ENCODE measurements at regions not wholly inside any gene's neighbourhood (a gene's known extent, or its start where the extent isn't known, plus 50 kb on each side); places are given as distances from the start of the nearest gene placed in this dataset.

DNA sequence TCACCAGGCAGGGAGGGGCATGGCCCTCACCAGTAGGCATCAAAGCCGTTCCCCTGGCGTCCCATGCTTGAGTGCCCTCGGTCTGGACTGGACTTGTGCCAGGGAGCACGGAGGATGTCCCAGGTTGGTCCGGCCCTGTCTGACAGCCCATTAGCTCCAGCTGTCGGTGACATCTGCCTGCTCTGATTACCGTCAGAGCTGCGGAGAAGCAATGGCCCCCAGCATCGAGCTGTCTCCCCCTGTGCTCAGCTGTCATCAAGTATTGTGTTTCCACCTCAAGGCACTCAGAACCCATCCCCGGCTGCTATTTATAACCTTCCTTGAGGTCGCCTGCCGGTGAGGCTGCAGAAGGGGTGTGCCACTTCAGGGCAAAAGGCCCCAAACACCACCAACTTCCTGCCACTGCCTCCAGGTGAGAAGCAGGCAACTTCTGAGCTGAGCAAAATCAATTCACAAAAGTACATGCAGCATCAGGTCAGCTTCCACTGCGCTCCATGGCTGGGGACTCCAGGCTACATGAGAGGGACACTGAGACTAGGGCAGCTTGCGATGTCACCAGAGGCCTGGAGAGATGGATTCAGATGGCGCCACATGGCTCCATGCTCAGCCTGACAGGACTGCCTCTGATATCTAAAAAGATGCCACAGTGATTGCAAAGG is 142.7 kb downstream of the C5orf15 start:
- Histone ChIP-seq H3K9me3 (ENCODE audit: low read depth, low read length, poor library complexity, severe bottlenecking) (no peaks in the 10 kb centered on the region), H3K27me3 (replicated peaks; ENCODE audit: insufficient read depth, low read depth, low read length, poor library complexity) (no peaks in the 10 kb centered on the region), H3K27ac (ENCODE audit: low read depth, low read length, poor library complexity, severe bottlenecking) (no peak overlapping the region), H3K4me1 (ENCODE audit: insufficient read depth, low read length, poor library complexity, severe bottlenecking) (no peaks in the 10 kb centered on the region), H3K4me3 (ENCODE audit: low read depth, low read length, poor library complexity, severe bottlenecking) (no peak overlapping the region), H3K36me3 (ENCODE audit: insufficient read depth, low read length, poor library complexity, severe bottlenecking) (no peaks in the 10 kb centered on the region)
- ChIA-PET CTCF (no interaction called here), POLR2A (ENCODE audit: low non-redundant PET) (no interaction called here)
- no peak for DNase-seq (ENCODE audit: low spot score)
- intact Hi-C loops (cut with micrococcal nuclease; ENCODE audit: unreplicated experiment): no loop called here
- TF ChIP-seq EZH2 (IDR thresholded peaks at IDR 0.05; ENCODE audit: borderline replicate concordance, low read depth, low read length, poor library complexity, severe bottlenecking): no peak
- TF ChIP-seq, protein P1, sequence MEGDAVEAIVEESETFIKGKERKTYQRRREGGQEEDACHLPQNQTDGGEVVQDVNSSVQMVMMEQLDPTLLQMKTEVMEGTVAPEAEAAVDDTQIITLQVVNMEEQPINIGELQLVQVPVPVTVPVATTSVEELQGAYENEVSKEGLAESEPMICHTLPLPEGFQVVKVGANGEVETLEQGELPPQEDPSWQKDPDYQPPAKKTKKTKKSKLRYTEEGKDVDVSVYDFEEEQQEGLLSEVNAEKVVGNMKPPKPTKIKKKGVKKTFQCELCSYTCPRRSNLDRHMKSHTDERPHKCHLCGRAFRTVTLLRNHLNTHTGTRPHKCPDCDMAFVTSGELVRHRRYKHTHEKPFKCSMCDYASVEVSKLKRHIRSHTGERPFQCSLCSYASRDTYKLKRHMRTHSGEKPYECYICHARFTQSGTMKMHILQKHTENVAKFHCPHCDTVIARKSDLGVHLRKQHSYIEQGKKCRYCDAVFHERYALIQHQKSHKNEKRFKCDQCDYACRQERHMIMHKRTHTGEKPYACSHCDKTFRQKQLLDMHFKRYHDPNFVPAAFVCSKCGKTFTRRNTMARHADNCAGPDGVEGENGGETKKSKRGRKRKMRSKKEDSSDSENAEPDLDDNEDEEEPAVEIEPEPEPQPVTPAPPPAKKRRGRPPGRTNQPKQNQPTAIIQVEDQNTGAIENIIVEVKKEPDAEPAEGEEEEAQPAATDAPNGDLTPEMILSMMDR (conservative IDR thresholded peaks at IDR 0.05; ENCODE audit: low read depth, low read length): no peak
- BruUV-seq (replicated peaks): no TSS peak

DNA sequence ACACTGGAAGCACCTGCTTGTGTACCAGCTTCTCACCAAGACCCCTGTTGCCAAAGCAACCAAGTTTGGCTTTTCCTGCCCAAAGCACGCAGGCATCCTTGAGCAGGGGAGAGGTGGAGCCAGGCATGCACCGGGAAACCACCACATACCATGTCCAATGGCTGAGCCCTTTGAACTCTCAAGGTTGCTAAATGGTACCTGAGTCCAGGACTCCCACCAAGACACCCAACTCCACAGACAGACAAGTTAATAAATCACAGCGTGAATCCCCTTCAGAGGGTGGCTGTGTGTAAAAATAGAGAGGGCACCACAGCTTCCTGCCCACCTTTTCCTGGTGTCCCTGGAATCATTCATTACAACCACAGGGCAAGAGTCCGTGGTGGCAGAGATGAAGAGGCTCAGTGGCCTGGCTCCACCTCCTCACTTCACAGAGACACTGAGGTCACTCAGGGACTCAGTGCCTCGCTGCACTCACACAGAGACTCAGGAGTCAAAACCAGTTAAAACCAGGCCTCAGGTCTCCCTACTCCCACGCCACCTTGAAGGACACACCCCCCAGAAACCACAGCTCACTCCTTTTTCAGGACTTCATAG is 143.7 kb downstream of the C5orf15 start:
- no peak overlapping the region for H3K4me3 ChIP-seq (ENCODE audit: low read depth, low read length, poor library complexity, severe bottlenecking)
- no peaks in the 10 kb centered on the region for H3K9me3 ChIP-seq (ENCODE audit: low read depth, low read length, poor library complexity, severe bottlenecking)
- no peak for DNase-seq (ENCODE audit: low spot score)
- intact Hi-C loops (cut with micrococcal nuclease; ENCODE audit: unreplicated experiment): no loop called here
- POLR2A ChIA-PET (ENCODE audit: low non-redundant PET): no interaction called here
- H3K27me3 ChIP-seq (replicated peaks; ENCODE audit: insufficient read depth, low read depth, low read length, poor library complexity): no peaks in the 10 kb centered on the region
- TF ChIP-seq, protein P1 (conservative IDR thresholded peaks at IDR 0.05; ENCODE audit: low read depth, low read length): no peak
- TF ChIP-seq EZH2 (IDR thresholded peaks at IDR 0.05; ENCODE audit: borderline replicate concordance, low read depth, low read length, poor library complexity, severe bottlenecking): no peak
- no peaks in the 10 kb centered on the region for H3K4me1 ChIP-seq (ENCODE audit: insufficient read depth, low read length, poor library complexity, severe bottlenecking)
- H3K27ac ChIP-seq (ENCODE audit: low read depth, low read length, poor library complexity, severe bottlenecking): no peak overlapping the region
- CTCF ChIA-PET: no interaction called here
- H3K36me3 ChIP-seq (ENCODE audit: insufficient read depth, low read length, poor library complexity, severe bottlenecking): no peaks in the 10 kb centered on the region
- no TSS peak for BruUV-seq (replicated peaks)

DNA sequence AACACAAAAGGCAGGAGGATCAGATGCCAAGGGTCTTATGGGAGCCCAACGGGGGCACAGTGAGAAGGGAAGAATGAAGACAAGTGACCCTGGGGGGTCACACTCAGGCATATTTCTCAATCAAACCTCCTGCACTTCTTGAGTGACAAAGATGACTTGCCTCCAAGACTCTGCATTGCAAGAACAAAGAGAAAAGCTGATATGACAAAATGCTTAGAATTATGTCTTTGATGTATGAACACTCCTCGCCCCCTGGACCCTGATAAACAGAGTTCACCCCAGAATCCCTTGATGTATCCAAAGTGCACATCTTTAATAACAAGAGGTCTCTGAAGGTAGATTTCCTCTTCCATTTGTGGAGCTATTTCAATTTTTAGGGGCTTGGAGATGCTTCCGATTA is 146.5 kb downstream of the C5orf15 start:
- no TSS peak for BruUV-seq (replicated peaks)
- Histone ChIP-seq H3K27me3 (replicated peaks; ENCODE audit: insufficient read depth, low read depth, low read length, poor library complexity) (no peaks in the 10 kb centered on the region), H3K4me3 (ENCODE audit: low read depth, low read length, poor library complexity, severe bottlenecking) (no peak overlapping the region), H3K4me1 (ENCODE audit: insufficient read depth, low read length, poor library complexity, severe bottlenecking) (no peaks in the 10 kb centered on the region), H3K36me3 (ENCODE audit: insufficient read depth, low read length, poor library complexity, severe bottlenecking) (no peaks in the 10 kb centered on the region), H3K27ac (ENCODE audit: low read depth, low read length, poor library complexity, severe bottlenecking) (no peak overlapping the region), H3K9me3 (ENCODE audit: low read depth, low read length, poor library complexity, severe bottlenecking) (no peaks in the 10 kb centered on the region)
- intact Hi-C loops (cut with micrococcal nuclease; ENCODE audit: unreplicated experiment): no loop called here
- CTCF ChIA-PET: no interaction called here
- no peak for TF ChIP-seq EZH2 (IDR thresholded peaks at IDR 0.05; ENCODE audit: borderline replicate concordance, low read depth, low read length, poor library complexity, severe bottlenecking)
- TF ChIP-seq, protein P1 (conservative IDR thresholded peaks at IDR 0.05; ENCODE audit: low read depth, low read length): no peak
- POLR2A ChIA-PET (ENCODE audit: low non-redundant PET): no interaction called here
- DNase-seq (ENCODE audit: low spot score): no peak
